Breast epithelium (tissue), 4 donors: ENCODE measurements at regions not wholly inside any gene's neighbourhood (a gene's known extent, or its start where the extent isn't known, plus 50 kb on each side); places are given as distances from the start of the nearest gene placed in this dataset.

Source experiments
- DNase-seq, 2 donors: peaks; one replicate each; pipeline ENCODE4 v3.0.0-alpha.2; 2019; ENCODE audit warnings: low spot score in 2 of 2
- H3K27ac ChIP-seq, 2 donors: fragments of 200-600 bp; sonication (generic) in 1 of 2; one replicate each; pipeline ENCODE4 v1.5.1; 2016 to 2019; ENCODE audit warnings: mild to moderate bottlenecking in 1 of 2
- H3K27me3 ChIP-seq, 2 donors: fragments of 200-600 bp; sonication (generic) in 1 of 2; one replicate each; pipeline versions ENCODE4 v1.5.1 to v1.6.0; 2017 to 2019; ENCODE audit warnings: control low read depth in 1 of 2, mild to moderate bottlenecking in 1 of 2
- H3K36me3 ChIP-seq: fragments of 200-600 bp; one replicate; pipeline ENCODE4 v1.5.1; 2019
- H3K4me1 ChIP-seq, 2 donors: fragments of 200-600 bp; sonication (generic); one replicate each; pipeline ENCODE4 v1.5.1; 2016 to 2019; ENCODE audit warnings: control low read depth in 1 of 2
- H3K4me3 ChIP-seq, 3 donors: fragments of 200-600 bp; sonication (generic); 1 replicate in 2 of 3; 2 replicates in 1 of 3; pipeline ENCODE4 v1.5.1; 2016 to 2019; ENCODE audit warnings: mild to moderate bottlenecking in 3 of 3, moderate library complexity in 2 of 3
- H3K9me3 ChIP-seq, 2 donors: fragments of 200-600 bp; sonication (generic) in 1 of 2; one replicate each; pipeline ENCODE4 v1.5.1; 2016 to 2019; ENCODE audit warnings: control low read depth in 1 of 2
- POLR2A ChIP-seq: fragments of 450-650 bp; IDR thresholded peaks from one replicate; pipeline ENCODE4 v1.6.1; 2016; ENCODE audit warnings: antibody characterized with exemption, mild to moderate bottlenecking, moderate library complexity
- POLR2AphosphoS5 ChIP-seq, 3 donors: sonication (generic); formaldehyde crosslinking; IDR thresholded peaks; one replicate each; pipeline ENCODE4 v1.6.1; 2017; ENCODE audit warnings: antibody characterized with exemption in 3 of 3
- intact Hi-C: fragments of 100-400 bp; cut with DNase I; formaldehyde crosslinking; loops from one replicate; pipeline ENCODE4 v1.15.1; 2023; ENCODE audit warnings: low total_unique reads
- TF ChIP-seq, protein P1 (sequence below), 3 donors: fragments of 450-650 bp; IDR thresholded peaks; one replicate each; pipeline ENCODE4 v1.5.1; 2016 to 2017; ENCODE audit warnings: antibody characterized with exemption in 3 of 3, mild to moderate bottlenecking in 3 of 3, moderate library complexity in 3 of 3

DNA sequence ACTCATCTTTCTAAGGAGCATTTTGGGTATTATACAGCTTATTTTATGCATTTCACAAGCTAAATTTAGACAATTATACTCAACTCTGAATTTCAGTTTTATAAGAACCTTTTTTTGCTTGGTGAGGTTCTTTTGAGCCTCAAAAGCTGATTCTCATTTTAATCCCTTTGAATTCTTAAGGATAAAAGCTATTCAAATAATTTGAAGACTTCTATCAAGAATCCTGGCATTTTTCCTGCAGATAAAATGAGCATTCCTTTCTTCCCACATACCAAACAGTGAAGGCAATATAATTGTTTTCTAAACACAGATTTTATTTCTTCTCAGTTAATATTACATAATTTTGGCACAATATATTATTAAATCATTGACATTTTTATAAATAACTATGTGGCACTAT is 118.4 kb upstream of the GPM6A start:
- Histone ChIP-seq H3K27me3 (no peaks in the 10 kb centered on the region), H3K36me3 (no peaks in the 10 kb centered on the region), H3K4me3 (no peak overlapping the region), H3K27ac (no peak overlapping the region), H3K9me3 (no peaks in the 10 kb centered on the region), H3K4me1 (no peaks in the 10 kb centered on the region)
- no peak for DNase-seq
- no peak for TF ChIP-seq POLR2A
- no peak for TF ChIP-seq POLR2AphosphoS5 (IDR thresholded peaks at IDR 0.05)
- TF ChIP-seq, protein P1, sequence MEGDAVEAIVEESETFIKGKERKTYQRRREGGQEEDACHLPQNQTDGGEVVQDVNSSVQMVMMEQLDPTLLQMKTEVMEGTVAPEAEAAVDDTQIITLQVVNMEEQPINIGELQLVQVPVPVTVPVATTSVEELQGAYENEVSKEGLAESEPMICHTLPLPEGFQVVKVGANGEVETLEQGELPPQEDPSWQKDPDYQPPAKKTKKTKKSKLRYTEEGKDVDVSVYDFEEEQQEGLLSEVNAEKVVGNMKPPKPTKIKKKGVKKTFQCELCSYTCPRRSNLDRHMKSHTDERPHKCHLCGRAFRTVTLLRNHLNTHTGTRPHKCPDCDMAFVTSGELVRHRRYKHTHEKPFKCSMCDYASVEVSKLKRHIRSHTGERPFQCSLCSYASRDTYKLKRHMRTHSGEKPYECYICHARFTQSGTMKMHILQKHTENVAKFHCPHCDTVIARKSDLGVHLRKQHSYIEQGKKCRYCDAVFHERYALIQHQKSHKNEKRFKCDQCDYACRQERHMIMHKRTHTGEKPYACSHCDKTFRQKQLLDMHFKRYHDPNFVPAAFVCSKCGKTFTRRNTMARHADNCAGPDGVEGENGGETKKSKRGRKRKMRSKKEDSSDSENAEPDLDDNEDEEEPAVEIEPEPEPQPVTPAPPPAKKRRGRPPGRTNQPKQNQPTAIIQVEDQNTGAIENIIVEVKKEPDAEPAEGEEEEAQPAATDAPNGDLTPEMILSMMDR (IDR thresholded peaks at IDR 0.05): no peak
- intact Hi-C loops: no loop called here

GRCh38 chr4:175932116-175932515 is 120.1 kb upstream of the GPM6A start:
- Histone ChIP-seq H3K4me3 (no peak overlapping the region), H3K27me3 (no peaks in the 10 kb centered on the region)
- intact Hi-C loops: no loop called here

GRCh38 chr4:175934506-175934905 is 122.4 kb upstream of the GPM6A start:
- Histone ChIP-seq H3K9me3 (no peaks in the 10 kb centered on the region), H3K4me3 (no peak overlapping the region), H3K4me1 (no peaks in the 10 kb centered on the region), H3K27me3 (no peaks in the 10 kb centered on the region), H3K36me3 (no peaks in the 10 kb centered on the region), H3K27ac (no peak overlapping the region)
- DNase-seq: no peak
- TF ChIP-seq, protein P1 (IDR thresholded peaks at IDR 0.05): no peak
- TF ChIP-seq POLR2A: no peak
- TF ChIP-seq POLR2AphosphoS5 (IDR thresholded peaks at IDR 0.05): no peak
- intact Hi-C loops: no loop called here

More at GRCh38 chr4:175932116-175932515, 120.1 kb upstream of the GPM6A start:
- Histone ChIP-seq H3K4me1 (no peaks in the 10 kb centered on the region), H3K27ac (no peak overlapping the region), H3K9me3 (no peaks in the 10 kb centered on the region), H3K36me3 (no peaks in the 10 kb centered on the region)
- no peak for DNase-seq
- TF ChIP-seq POLR2A: no peak
- TF ChIP-seq, protein P1 (IDR thresholded peaks at IDR 0.05): no peak
- no peak for TF ChIP-seq POLR2AphosphoS5 (IDR thresholded peaks at IDR 0.05)

DNA sequence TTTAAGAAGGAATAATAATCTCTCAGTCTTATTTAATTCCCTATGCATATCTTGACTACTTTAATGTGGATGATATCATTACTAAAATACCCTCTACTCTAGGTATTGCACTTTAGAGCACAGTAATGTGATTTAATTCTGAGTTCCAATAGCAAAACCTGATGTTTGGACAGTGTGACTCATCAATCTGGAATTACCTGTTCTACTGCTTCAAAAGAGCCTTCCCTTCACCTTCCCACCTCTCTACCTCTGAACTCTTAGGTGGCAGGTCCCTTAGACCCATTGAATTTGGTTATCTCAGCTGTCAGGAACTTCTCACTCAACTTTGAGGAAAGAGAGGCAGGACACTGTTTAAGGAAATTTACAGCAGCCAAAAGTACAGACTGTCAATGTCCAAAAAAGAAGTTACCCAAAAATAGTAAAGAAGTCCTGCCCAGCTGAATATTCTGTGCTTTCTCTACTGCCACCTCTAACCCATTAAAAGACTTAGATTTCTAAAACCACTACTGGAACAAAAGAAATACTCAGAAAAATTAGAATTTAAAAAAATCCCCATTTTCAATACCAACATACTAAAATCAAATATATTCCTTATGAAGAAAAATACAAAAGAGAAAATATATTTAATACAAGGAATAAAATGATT is 123.1 kb upstream of the GPM6A start:
- no peak overlapping the region for H3K27ac ChIP-seq
- H3K9me3 ChIP-seq: no peaks in the 10 kb centered on the region
- TF ChIP-seq, protein P1 (IDR thresholded peaks at IDR 0.05): no peak
- TF ChIP-seq POLR2AphosphoS5 (IDR thresholded peaks at IDR 0.05): no peak
- H3K27me3 ChIP-seq: no peaks in the 10 kb centered on the region
- DNase-seq: no peak
- H3K4me3 ChIP-seq: no peak overlapping the region
- no peaks in the 10 kb centered on the region for H3K4me1 ChIP-seq
- intact Hi-C loops: no loop called here
- no peaks in the 10 kb centered on the region for H3K36me3 ChIP-seq

DNA sequence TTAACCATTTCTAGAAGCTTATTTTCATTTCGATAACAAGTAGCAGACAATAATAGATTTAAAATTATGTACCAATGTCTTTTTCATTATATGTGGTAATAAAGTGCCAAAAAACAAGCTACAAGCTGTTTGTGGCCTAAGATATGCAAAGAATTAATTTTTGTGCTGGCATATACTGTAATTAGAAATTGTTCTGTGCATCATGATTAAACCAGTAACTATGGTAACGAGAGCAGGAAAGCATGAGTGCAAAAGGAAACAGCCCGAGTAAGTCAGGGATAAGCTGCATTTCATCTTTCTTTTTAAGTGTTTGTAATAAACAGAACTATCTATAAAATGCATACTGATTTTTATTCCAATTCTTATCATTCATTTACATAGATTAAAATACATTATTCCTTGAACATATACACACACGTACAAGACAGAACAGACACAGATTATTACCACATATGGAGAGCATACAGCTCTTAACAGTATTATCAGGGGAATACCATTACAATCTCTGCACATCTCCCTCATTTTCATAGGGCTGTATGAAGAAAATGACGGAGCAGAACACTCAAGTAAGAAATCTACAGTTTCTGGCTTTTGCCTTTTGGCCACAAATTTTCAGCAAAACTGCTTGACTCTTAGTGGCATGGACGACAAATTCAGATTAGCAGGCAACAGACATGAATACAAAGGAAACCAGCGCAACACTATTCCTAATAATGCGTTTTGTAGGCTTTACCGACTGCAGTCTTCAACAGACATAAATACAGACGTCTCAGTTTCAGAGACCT is 121.3 kb upstream of the WDR17 start:
- H3K9me3 ChIP-seq: no peaks in the 10 kb centered on the region
- H3K4me3 ChIP-seq: no peak overlapping the region
- H3K27me3 ChIP-seq: no peaks in the 10 kb centered on the region
- no peaks in the 10 kb centered on the region for H3K4me1 ChIP-seq
- no peak overlapping the region for H3K27ac ChIP-seq
- no peak for DNase-seq
- TF ChIP-seq, protein P1 (IDR thresholded peaks at IDR 0.05): no peak
- TF ChIP-seq POLR2AphosphoS5 (IDR thresholded peaks at IDR 0.05) (no peak), POLR2A (no peak)
- no peaks in the 10 kb centered on the region for H3K36me3 ChIP-seq
- intact Hi-C loops: no loop called here
